SKM-1 (cell line): ENCODE measurements at regions not wholly inside any gene's neighbourhood (a gene's known extent, or its start where the extent isn't known, plus 50 kb on each side); places are given as distances from the start of the nearest gene placed in this dataset.

ENCODE experiments used
- DNase-seq: peaks from one replicate; lab custom pipeline; 2025; ENCODE audit not compliant: unreplicated experiment; lab: John Stamatoyannopoulos, UW

GRCh38 chr20:2234598-2235191 lies 61.1 kb upstream of the TGM3 start:
- no peak for DNase-seq

- no peak for DNase-seq
These were observed 59.5 kb upstream of the TGM3 start for GRCh38 chr20:2236256-2236655.

GRCh38 chr20:2237059-2237458 lies 58.7 kb upstream of the TGM3 start:
- no peak for DNase-seq

- no peak for DNase-seq
These were observed 57.2 kb upstream of the TGM3 start for GRCh38 chr20:2238601-2239000.

GRCh38 chr20:2240835-2241234 lies 55.0 kb upstream of the TGM3 start:
- no peak for DNase-seq

- DNase-seq = no peak
These were observed 53.1 kb upstream of the TGM3 start for GRCh38 chr20:2242678-2243077.

- DNase-seq = no peak
These were observed 51.3 kb upstream of the TGM3 start for GRCh38 chr20:2244523-2244922.

GRCh38 chr20:2244993-2245392 lies 50.8 kb upstream of the TGM3 start:
- DNase-seq = no peak

- DNase-seq = no peak
These were observed 50.2 kb upstream of the TGM3 start for GRCh38 chr20:2245637-2246036.
